ENCODE measurements at regions not wholly inside any gene's neighbourhood (a gene's known extent, or its start where the extent isn't known, plus 50 kb on each side); places are given as distances from the start of the nearest gene placed in this dataset.

- no peak for DNase-seq (ENCODE audit: extremely low spot score)
- Histone ChIP-seq H3K4me3 (no peak overlapping the region), H3K9me3 (no peaks in the 10 kb centered on the region), H3K4me1 (no peaks in the 10 kb centered on the region), H3K36me3 (no peaks in the 10 kb centered on the region), H3K27ac (replicated peaks in 1 of 4) (no peak overlapping the region), H3K27me3 (no peaks in the 10 kb centered on the region)
- WGBS, result 93% methylated on average over 4 of the region's 4 CpGs
- intact Hi-C loops (cut with DNase I), result no loop called here
- TF ChIP-seq CTCF (IDR thresholded peaks at IDR 0.05), result no peak
Observed at GRCh38 chr14:54306806-54307205, 90.0 kb upstream of the CDKN3 start.

- H3K27ac ChIP-seq (replicated peaks in 1 of 4), result no peak overlapping the region
- no peaks in the 10 kb centered on the region for H3K4me1 ChIP-seq
- no peaks in the 10 kb centered on the region for H3K9me3 ChIP-seq
- no peak overlapping the region for H3K4me3 ChIP-seq
- intact Hi-C loops (cut with DNase I), result no loop called here
- no peak for TF ChIP-seq POLR2A (IDR thresholded peaks at IDR 0.05; ENCODE audit: low read depth)
- H3K27me3 ChIP-seq, result no peaks in the 10 kb centered on the region
- 72% methylated on average over 5 of the region's 5 CpGs for WGBS
- H3K36me3 ChIP-seq, result no peaks in the 10 kb centered on the region
- DNase-seq (ENCODE audit: extremely low spot score), result no peak
Observed at GRCh38 chr14:54309615-54310014, 87.2 kb upstream of the CDKN3 start.

GRCh38 chr14:54310151-54310850 is 86.5 kb upstream of the CDKN3 start:
- no peak for DNase-seq (ENCODE audit: extremely low spot score)
- Histone ChIP-seq H3K36me3 (no peaks in the 10 kb centered on the region), H3K27me3 (no peaks in the 10 kb centered on the region), H3K4me1 (no peaks in the 10 kb centered on the region), H3K27ac (replicated peaks in 1 of 4) (no peak overlapping the region), H3K9me3 (no peaks in the 10 kb centered on the region), H3K4me3 (no peak overlapping the region)
- intact Hi-C loops (cut with DNase I), result no loop called here
- WGBS, result 93% methylated on average over 10 of the region's 10 CpGs
- TF ChIP-seq POLR2AphosphoS5 (IDR thresholded peaks at IDR 0.05) (no peak), CTCF (IDR thresholded peaks at IDR 0.05) (no peak), EP300 (IDR thresholded peaks at IDR 0.05) (no peak), POLR2A (IDR thresholded peaks at IDR 0.05; ENCODE audit: low read depth) (no peak)

- H3K27ac ChIP-seq (replicated peaks in 1 of 4), result no peak overlapping the region
- intact Hi-C loops (cut with DNase I), result no loop called here
- no peaks in the 10 kb centered on the region for H3K4me1 ChIP-seq
- no peaks in the 10 kb centered on the region for H3K27me3 ChIP-seq
- no peaks in the 10 kb centered on the region for H3K9me3 ChIP-seq
- DNase-seq (ENCODE audit: extremely low spot score), result no peak
- H3K36me3 ChIP-seq, result no peaks in the 10 kb centered on the region
- TF ChIP-seq EP300 (IDR thresholded peaks at IDR 0.05) (no peak), POLR2A (IDR thresholded peaks at IDR 0.05; ENCODE audit: low read depth) (no peak), CTCF (IDR thresholded peaks at IDR 0.05) (no peak), POLR2AphosphoS5 (IDR thresholded peaks at IDR 0.05) (no peak)
- no peak overlapping the region for H3K4me3 ChIP-seq
- 79% methylated on average over 2 of the region's 2 CpGs for WGBS
Observed at GRCh38 chr14:54310851-54311228, 86.0 kb upstream of the CDKN3 start.

- intact Hi-C loops (cut with DNase I), result no loop called here
- TF ChIP-seq CTCF (IDR thresholded peaks at IDR 0.05) (no peak), EP300 (IDR thresholded peaks at IDR 0.05) (no peak), POLR2A (IDR thresholded peaks at IDR 0.05; ENCODE audit: low read depth) (no peak), POLR2AphosphoS5 (IDR thresholded peaks at IDR 0.05) (no peak)
- DNase-seq (ENCODE audit: extremely low spot score), result no peak
- Histone ChIP-seq H3K4me1 (no peaks in the 10 kb centered on the region), H3K27ac (replicated peaks in 1 of 4) (no peak overlapping the region), H3K36me3 (no peaks in the 10 kb centered on the region), H3K27me3 (no peaks in the 10 kb centered on the region), H3K9me3 (no peaks in the 10 kb centered on the region), H3K4me3 (no peak overlapping the region)
- WGBS, result 88% methylated on average over 2 of the region's 3 CpGs
Observed at GRCh38 chr14:54312166-54312801, 84.5 kb upstream of the CDKN3 start.

Data from esophagus muscularis mucosa (tissue), 4 donors.